Activated CD8-positive, alpha-beta T cell treated with anti-CD3 and anti-CD28 coated beads for 36 hours (primary cell): ENCODE measurements at regions not wholly inside any gene's neighbourhood (a gene's known extent, or its start where the extent isn't known, plus 50 kb on each side); places are given as distances from the start of the nearest gene placed in this dataset.

Experiments used
- ATAC-seq: fragments of 200-7000 bp; cut with Tn5 transposase; one replicate; pipeline ENCODE4 v1.10.0; 2021; ENCODE audit warnings: mild to moderate bottlenecking, moderate library complexity
- CTCF ChIA-PET: fragments of 350-600 bp; sonication (Branson Sonifier 250); formaldehyde crosslinking; loops from one replicate; lab custom pipeline; 2021; ENCODE audit warnings: antibody characterized with exemption; lab: Charles Lee
- POLR2A ChIA-PET: fragments of 350-600 bp; sonication (Branson Sonifier 250); formaldehyde crosslinking; loops from one replicate; lab custom pipeline; 2021; ENCODE audit warnings: antibody characterized with exemption; lab: Charles Lee
- DNase-seq: peaks from one replicate; pipeline ENCODE4 v3.0.0-alpha.2; 2020
- H3K27ac Mint-ChIP-seq: one replicate; pipeline ENCODE4 v1.8.0; 2021; ENCODE audit warnings: mild to moderate bottlenecking, mixed read lengths
- H3K27me3 Mint-ChIP-seq: one replicate; pipeline ENCODE4 v1.8.0; 2021; ENCODE audit warnings: mixed read lengths
- H3K36me3 Mint-ChIP-seq: one replicate; pipeline ENCODE4 v1.8.0; 2021; ENCODE audit warnings: low read depth, mixed read lengths
- H3K4me1 Mint-ChIP-seq: one replicate; pipeline ENCODE4 v1.8.0; 2021; ENCODE audit warnings: low read depth, mixed read lengths
- H3K4me3 Mint-ChIP-seq: one replicate; pipeline ENCODE4 v1.8.0; 2021; ENCODE audit warnings: mild to moderate bottlenecking, moderate library complexity, mixed read lengths
- H3K9me3 Mint-ChIP-seq: one replicate; pipeline ENCODE4 v1.8.0; 2021; ENCODE audit warnings: mixed read lengths
- CTCF ChIP-seq: fragments of 200-600 bp; IDR thresholded peaks from one replicate; pipeline ENCODE4 v1.8.0; 2022; ENCODE audit warnings: antibody characterized with exemption, mild to moderate bottlenecking
- intact Hi-C: fragments of 100-400 bp; cut with micrococcal nuclease; formaldehyde crosslinking; loops from one replicate; pipeline ENCODE4 v1.10.0; 2022

GRCh38 chr6:20301256-20301655, 89.0 kb upstream of the MBOAT1 start:
- CTCF ChIA-PET = interaction anchor here (1.2 kb wide), 1 partner anchor 9 kb away, joined by 3 read pairs; no protein-coding TSS in a partner anchor
- POLR2A ChIA-PET = interaction anchor here (1.8 kb wide), 1 partner anchor 19 kb away, joined by 5 read pairs; no protein-coding TSS in a partner anchor
- DNase-seq (no peak), ATAC-seq (no peak)
- Mint-ChIP-seq H3K4me1 (no peaks in the 10 kb centered on the region), H3K27ac (no peak overlapping the region), H3K36me3 (no peaks in the 10 kb centered on the region), H3K4me3 (no peak overlapping the region), H3K9me3 (no peaks in the 10 kb centered on the region), H3K27me3 (no peaks in the 10 kb centered on the region)
- TF ChIP-seq CTCF = no peak
- intact Hi-C loops = no loop called here

GRCh38 chr6:20302168-20302567, 89.9 kb upstream of the MBOAT1 start:
- Mint-ChIP-seq H3K27ac (no peak overlapping the region), H3K9me3 (no peaks in the 10 kb centered on the region), H3K4me3 (no peak overlapping the region), H3K4me1 (no peaks in the 10 kb centered on the region), H3K36me3 (no peaks in the 10 kb centered on the region), H3K27me3 (no peaks in the 10 kb centered on the region)
- DNase-seq (no peak), ATAC-seq (no peak)
- TF ChIP-seq CTCF = no peak
- ChIA-PET POLR2A (interaction anchor here (1.8 kb wide), 1 partner anchor 18 kb away, joined by 5 read pairs; no protein-coding TSS in a partner anchor), CTCF (interaction anchor here (0.7 to 1.2 kb wide), 2 partner anchors 10 to 225 kb away, joined by 3 read pairs; no protein-coding TSS in a partner anchor)
- intact Hi-C loops = no loop called here

- H3K27me3 Mint-ChIP-seq = no peaks in the 10 kb centered on the region
- POLR2A ChIA-PET = interaction anchor here (1.8 kb wide), 1 partner anchor 17 kb away, joined by 5 read pairs; no protein-coding TSS in a partner anchor
- CTCF ChIA-PET = no interaction called here
- no peaks in the 10 kb centered on the region for H3K36me3 Mint-ChIP-seq
- no peaks in the 10 kb centered on the region for H3K9me3 Mint-ChIP-seq
- no peak for ATAC-seq
- no peak overlapping the region for H3K4me3 Mint-ChIP-seq
- intact Hi-C loops = no loop called here
- no peak for TF ChIP-seq CTCF
- H3K27ac Mint-ChIP-seq = no peak overlapping the region
- no peak for DNase-seq
- H3K4me1 Mint-ChIP-seq = no peaks in the 10 kb centered on the region
Measured at GRCh38 chr6:20302702-20303251, 90.5 kb upstream of the MBOAT1 start.

- ATAC-seq (no peak), DNase-seq (no peak)
- TF ChIP-seq CTCF = no peak
- POLR2A ChIA-PET = no interaction called here
- CTCF ChIA-PET = no interaction called here
- H3K4me3 Mint-ChIP-seq = no peak overlapping the region
- no peaks in the 10 kb centered on the region for H3K9me3 Mint-ChIP-seq
- no peaks in the 10 kb centered on the region for H3K4me1 Mint-ChIP-seq
- no peaks in the 10 kb centered on the region for H3K27me3 Mint-ChIP-seq
- no peaks in the 10 kb centered on the region for H3K36me3 Mint-ChIP-seq
- intact Hi-C loops = no loop called here
- H3K27ac Mint-ChIP-seq = no peak overlapping the region
Measured at GRCh38 chr6:20306491-20306890, 94.2 kb upstream of the MBOAT1 start.

- no peak for ATAC-seq
- H3K27me3 Mint-ChIP-seq = no peaks in the 10 kb centered on the region
- no peak overlapping the region for H3K4me3 Mint-ChIP-seq
- CTCF ChIA-PET = no interaction called here
- no peaks in the 10 kb centered on the region for H3K36me3 Mint-ChIP-seq
- H3K27ac Mint-ChIP-seq = no peak overlapping the region
- TF ChIP-seq CTCF = no peak
- DNase-seq = no peak
- no peaks in the 10 kb centered on the region for H3K9me3 Mint-ChIP-seq
- POLR2A ChIA-PET = interaction anchor here (1.0 kb wide), 1 partner anchor 10 kb away, joined by 6 read pairs; no protein-coding TSS in a partner anchor
- peaks cover 4% of the 10 kb centered on the region for H3K4me1 Mint-ChIP-seq
- intact Hi-C loops = no loop called here
Measured at GRCh38 chr6:20309186-20309585, 92.5 kb upstream of the E2F3 start.
